ENCODE measurements at regions not wholly inside any gene's neighbourhood (a gene's known extent, or its start where the extent isn't known, plus 50 kb on each side); places are given as distances from the start of the nearest gene placed in this dataset.

DNA sequence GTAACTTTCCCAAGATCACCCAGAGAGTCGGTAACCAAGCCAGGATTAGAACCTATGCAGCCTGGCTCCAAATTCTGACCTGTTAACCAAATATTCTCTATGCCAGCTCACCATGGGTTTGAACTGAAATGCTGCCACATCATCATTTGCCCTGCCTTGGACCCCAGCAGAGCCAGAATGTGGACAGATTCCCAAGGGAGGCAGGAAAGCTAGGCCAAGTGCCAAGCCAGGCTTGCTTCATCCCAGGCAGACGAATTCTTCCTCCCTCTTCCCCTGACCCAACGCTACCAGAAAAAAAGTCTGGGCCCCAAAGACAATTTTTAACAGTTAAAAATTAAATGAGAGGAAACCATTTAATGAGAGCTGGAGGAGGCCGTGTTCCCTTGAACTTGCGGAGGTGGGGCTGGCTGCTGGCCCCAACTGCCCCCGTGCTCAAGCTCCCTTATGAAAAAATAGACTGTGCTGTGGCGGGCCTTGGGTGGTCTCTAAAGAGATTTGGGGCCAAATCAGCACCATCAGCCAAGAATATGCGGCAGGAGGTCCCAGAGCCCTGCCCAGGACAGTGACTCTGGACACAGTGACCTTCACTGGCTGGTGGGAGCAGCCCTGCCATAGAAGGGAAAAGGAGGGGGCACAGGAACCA is 184.1 kb upstream of the SYT13 start:
- no peak for DNase-seq

DNA sequence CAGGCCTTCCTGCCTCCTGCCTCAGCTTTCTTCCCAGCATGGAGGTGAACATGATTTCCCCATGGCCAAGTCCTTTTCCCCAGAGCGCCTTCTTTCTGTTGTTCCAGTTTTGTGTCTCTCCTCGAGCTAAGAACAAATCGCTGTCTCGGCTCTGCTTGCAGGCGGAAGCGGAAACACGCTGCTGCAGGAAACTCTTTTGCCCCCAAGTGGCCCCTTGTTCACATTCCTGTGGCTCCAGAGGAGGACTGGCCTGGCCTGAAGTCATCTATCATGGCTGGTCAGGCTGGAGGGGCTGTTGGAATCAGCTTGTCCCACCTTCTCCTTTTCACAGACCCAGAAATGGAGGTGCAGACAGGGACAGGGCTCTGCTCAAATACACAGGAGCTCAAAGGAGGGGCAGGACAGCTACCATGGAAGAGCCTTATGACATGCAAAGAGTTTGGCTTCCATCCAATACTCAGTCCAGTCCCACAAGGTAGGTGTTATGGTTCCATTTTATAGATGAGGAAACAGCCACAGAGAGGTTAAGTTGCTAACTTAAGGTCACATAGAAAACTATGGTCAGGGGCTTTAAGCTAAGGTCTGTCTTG is 182.2 kb upstream of the SYT13 start:
- DNase-seq = no peak

DNA sequence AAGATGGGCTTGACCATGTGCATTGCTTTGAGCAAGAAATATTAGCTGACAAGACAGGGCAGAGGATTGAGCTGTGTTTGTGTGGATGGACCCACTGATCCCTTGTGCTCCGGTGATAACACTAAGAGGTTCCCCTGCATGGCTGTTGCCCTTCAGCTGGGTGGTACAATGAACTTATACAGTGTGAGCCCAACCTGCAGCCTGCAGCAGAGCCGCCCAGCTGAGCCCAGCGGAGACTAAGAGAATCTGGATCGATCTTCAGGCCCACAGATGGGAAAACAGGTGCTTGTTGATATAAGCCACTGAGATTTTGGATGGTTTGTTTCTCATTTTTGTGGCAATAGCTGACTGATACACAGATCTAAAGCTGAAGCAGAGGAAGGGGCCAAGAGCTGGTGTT is 177.4 kb upstream of the SYT13 start:
- no peak for DNase-seq

DNA sequence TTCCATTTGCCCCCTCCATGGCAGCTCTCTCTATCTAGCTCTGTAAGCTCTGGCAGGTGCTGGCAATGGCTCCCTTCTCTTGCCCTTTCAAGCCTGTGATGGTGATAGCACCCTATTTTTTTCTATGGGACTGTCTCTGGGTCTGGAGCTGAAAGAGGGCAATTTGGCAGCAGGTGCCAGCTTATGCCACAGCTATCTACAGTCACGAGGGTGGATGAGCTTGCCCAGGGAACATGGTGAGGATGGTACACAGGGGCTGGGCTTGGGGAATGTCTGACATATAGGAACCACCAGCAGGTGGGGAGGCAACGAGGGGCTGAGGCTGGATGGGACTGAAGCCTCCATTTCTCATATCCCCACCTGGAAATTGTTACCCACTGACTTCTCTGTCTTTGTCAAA is 175.4 kb upstream of the SYT13 start:
- no peak for DNase-seq

DNA sequence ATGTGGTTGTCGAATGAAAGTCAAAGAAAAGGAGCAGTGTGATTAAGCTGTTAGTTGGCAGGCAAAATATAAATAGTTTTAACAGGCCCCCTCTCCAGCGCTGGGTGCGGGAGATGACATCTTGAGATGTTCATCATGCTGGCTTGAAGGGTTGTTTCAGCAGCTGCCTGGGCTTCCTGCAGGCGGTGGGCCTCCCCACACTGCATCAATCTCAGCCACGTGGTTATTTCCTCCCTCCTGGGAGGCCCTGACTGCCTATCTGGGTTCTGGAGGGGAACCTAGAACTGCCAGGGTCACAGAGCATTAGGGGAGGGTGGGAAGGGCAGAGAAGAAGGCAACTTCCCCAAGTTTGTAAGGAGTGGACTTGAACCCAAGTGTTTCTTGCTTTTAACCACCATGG is 173.3 kb upstream of the SYT13 start:
- DNase-seq = no peak

DNA sequence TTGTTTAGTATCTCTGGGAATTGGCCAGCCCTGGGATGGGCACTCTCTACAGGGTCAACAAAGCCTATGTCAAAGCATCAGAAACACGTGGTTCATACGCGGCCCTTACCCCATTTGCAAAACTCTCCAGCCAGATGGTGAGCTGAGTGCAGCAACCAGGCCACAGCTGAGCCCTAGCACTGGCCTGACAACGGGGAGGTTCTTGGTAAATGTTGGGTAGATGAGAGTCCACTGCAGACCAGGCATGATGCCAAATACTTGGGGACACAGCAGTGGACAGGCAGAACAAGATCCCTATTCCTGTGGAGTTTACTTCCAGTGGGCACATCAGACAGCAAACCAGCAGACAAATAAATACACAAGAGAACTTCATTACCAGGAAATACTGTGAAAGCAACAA is 172.1 kb upstream of the SYT13 start:
- no peak for DNase-seq

DNA sequence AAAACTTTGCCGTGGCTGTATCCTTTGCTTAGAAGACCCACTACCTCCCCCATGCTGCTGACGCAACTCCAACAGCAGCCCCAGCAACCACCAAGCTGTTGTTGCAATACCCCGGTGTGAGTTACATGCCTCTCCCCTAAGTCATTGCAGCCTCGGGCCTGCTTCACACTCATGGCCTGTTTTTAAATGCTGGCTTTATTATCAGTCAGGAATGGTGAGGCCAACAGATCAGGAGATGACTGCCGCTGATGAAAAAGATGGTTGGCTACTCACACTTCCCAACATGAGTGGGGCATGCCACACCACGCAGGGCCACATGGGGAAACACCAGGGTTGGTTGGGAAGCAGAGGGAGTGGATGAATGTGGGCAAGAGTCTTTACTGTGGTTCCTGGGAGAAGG is 171.5 kb upstream of the SYT13 start:
- DNase-seq = no peak

DNA sequence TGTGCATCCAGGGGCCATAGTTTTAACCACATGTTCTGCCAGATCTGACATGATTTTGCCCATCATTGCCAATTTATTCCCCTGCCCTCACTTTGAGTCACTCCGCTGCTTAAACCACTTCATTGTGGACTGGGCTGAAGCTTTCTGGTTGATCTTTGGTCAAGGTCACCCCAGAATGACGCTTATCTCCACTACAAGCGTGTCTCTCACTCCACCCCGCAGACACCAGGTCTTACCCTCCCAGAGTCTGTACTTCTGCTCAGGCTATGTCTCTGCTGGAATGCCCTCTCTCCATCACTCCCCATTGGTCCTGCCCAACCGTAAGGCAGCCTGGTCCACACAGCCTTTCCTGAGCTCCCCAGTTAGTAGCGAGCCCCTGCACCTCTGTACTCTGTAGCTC is 170.5 kb upstream of the SYT13 start:
- no peak for DNase-seq

DNA sequence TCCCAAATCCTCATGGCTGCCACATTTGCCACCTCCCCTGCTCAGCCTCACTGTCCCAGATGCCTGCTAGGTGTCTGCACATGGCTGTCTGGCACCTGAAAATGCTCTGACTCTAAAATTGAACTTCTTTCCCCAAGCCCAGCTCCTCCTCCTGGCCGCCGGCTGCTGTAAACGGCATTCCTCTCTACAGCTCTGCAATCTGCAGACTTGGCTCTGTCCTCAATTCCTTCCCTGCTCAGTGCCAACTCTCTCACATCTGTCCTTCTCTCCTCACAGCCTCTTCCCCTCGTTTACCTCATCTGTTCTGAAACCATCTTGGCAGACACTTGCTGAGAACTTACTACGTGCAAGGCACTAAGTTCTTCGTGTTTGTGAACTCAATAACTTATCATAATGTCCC is 169.4 kb upstream of the SYT13 start:
- DNase-seq = no peak

DNA sequence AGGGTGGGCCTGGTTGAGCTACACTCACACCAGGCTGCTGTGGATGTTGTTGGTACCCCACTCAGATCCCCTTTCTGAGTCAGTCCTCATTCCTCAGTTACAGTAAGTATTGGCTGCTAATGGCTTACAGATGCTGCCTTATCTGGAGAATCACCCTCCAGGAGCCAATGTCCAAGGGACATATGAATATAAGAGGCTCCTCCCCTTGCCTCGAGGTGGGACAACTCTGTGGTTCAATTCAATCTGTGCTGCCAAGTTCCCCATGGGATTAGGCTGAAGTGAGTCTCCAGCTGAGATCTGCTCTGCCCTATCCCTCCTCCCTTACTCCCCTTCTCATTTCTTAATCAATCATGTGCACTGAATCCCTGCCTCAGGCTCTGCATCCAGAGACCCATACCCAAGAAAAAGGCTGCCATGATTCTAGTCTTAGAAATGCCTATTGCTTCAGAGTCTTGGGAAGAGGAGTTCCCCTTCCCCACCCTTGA is 168.8 kb upstream of the SYT13 start:
- DNase-seq = no peak

DNA sequence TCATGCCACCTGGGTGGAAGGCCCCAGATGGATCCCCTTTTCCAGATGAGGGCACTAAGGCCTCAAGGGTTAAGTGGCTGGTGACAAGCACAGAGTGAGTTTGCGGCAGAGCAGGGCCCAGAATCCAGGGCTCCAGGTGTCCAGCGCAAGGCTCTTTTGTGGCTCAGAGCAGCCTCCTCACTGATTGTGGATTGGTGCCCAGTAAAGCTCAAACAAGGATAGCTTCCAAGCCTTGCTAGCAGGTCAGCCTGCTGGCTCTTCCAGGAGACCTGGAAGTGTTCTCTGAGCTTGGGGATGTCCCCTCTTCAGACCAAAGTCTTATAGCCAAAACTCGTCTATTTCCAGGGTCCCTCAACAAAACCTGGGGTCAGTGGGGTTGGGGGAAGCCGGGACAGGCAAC is 167.6 kb upstream of the SYT13 start:
- no peak for DNase-seq

DNA sequence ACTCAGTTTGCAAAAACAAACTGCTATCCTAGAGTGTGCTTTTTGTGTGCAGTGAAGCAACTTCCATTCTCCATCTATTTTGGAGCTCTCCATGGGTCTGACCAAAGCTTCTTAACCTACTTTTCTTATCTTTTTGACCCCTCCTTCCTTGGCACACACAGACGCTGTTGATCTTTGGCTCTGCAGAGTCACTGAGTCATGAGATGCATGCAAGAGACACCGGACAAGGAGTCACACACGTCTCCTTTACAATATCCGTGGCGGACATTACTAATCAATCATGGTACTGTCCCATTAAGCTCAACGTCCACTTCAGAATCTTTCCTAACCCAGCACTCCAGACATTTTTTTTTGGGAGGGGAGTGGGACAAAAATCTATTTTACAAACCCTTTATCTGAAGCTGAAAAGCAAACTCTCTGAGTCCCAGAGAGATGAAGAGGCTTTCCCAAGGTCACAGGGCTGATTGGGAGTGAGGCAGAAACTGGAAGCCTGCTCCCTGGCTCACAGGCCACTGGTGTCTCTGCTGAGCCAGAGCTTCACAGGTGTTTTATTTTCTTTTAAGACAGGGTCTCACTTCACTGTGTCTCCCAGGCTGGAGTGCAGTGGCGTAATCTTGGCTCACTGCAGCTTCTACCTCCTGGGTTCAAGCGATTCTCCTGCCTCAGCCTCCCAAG is 165.8 kb upstream of the SYT13 start:
- DNase-seq = no peak

DNA sequence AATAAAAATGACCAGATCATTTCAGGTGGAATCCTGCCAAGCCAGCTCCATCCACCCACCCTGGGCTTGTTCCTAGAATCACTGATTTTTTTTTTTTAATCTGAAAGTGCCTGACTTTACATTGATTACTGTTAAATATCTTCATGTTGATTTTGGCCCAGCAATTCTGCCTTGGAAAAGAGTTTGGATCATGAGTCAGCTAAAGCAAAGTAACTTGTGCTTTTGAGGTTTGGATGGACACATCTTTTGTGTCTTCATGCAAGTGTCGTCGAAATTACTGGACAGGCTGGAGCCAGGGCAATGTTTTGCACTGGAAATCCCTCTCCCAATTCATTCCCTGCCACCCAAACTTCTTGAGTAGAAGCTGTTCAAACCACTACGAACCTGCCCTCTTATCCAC is 164.0 kb upstream of the SYT13 start:
- no peak for DNase-seq

DNA sequence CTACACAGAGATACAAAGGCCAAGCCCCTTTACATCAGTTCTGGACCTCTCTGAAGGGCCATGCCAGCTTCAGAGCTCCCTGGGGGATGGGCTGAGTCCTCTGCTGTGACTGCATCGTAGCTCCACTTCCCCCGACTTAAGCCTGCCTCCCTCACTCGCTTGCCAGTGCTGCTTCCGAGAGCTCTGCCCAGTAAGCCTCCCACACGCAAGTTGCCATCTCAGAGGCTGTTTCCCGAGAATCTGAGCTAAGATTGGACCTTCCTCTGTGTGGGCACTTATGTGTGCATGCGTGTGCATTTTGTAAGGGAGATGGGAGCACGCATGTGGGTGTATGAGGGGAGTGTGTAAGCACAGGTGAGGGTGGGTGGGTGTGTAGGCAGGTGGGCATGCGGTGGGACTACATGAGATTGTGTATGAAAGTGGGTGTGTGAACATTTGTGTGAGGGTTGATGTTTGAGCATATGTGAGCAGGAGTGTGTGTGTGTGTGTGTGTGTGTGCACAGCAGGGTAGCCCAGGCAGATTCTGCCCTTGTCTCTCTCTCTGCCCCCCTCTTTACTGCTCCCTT is 163.0 kb upstream of the SYT13 start:
- DNase-seq = no peak

DNA sequence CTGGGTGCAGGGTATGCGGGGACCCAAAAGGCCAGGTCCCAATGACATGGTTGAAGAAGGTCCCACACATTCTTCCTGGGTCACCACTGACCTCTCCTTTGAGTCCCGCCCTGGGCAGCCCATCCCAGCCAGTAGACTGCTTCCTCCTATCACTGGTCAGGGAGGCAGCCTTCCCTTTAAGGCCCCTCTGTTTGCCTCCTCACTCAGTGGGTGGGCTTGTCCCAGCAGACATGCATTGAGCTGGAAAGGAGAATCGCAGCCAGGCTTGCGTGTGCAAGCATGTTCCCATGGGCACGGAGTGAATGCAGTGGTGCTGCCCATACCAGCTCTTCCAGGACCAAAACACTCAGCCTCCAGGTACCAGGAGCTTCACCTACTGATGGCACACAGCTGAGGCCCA is 162.4 kb upstream of the SYT13 start:
- no peak for DNase-seq

DNA sequence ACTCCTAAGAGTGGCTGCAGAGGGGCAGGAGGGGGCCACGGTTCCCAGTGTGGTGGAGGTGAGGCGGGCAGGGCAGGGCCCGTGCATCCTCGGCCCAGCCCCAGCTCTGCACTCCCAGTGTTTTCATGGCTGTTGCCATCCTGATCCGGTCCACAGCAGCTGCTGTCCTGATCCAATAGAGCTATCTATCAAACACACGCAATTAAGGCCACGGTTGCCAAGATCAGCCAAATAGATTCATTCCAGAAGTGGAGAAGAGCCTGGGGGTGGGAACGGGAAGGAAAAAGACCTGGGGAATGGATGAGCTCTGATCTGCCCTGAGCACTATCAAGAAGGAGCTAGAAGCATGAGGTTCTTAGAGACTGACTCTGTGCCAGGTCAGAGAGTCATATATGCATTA is 160.9 kb upstream of the SYT13 start:
- DNase-seq = no peak

DNA sequence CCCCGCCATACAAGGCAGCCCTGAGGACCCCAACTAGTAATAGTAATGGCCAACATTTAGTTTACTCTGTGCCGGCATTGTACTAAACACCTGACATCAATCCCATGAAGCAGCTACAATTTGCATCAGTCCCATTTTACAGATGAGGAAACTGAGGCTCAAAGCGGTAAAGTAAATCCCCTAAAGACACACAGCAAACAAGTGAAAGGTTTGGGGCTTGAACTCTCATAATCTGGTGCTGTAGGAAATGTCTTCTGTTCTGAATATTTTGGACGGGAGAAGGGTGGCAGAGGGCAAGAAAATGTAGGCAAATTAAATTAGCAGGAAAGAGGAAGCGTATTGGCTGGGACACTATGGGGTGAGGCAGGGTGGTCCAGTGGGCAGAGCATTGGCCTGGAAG is 160.3 kb upstream of the SYT13 start:
- DNase-seq = no peak

DNA sequence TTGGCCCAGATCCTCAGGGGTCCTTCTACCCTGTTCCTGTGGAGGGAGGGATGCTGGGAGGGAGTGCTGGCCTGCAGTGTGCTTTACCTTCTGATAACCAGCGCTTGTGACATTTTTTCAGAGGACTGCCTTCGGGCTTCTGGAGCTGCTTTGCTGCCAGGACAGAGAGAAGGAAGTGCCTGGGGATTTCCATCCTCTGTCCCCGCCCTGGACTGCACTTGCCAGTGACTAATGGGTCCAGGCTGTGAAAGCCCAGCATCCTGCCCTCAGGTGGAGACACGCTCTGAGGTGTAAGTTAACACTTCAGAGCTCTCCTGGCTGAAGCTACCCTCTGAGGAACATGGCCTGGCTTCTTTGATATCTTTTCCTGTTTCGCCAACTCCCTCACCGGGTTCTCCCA is 158.7 kb upstream of the SYT13 start:
- no peak for DNase-seq

DNA sequence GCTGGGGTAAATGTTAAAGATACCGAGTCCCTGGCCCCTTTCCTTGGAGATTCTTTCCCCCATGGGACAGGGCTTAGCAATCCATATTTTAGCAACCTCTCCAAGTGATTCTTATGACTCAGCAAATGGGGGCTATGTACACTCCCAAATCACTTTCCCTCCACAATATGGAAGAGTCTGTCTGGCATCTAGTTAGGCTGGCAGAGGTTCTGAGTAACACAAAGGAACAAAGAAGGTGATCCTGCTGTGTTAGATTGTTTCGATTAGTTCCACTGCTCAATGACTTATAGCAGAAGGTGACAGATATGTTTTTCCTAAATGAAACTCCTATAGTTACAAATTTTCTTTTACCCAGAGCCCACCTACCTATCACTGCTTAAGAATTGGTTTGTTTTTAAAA is 154.0 kb upstream of the SYT13 start:
- DNase-seq = no peak

DNA sequence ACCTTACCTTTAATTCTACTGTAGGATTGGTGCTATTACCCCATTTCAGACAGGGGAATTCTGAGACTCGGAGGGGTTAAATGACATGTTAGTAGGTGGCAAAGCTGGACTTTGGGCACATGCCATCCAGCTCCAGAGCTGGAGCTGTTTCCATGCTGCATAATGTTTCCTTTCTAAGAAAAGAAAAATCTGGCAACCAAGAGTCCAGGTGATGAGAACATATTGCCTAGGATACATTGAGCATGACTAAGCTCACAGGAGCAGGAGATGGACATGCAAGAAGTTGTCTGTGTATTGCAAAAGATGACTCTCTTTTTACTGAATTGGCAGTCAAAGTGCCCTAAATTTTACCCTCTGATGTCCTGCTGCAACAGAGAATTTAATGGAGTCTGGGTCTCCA is 150.8 kb upstream of the SYT13 start:
- DNase-seq = no peak

DNA sequence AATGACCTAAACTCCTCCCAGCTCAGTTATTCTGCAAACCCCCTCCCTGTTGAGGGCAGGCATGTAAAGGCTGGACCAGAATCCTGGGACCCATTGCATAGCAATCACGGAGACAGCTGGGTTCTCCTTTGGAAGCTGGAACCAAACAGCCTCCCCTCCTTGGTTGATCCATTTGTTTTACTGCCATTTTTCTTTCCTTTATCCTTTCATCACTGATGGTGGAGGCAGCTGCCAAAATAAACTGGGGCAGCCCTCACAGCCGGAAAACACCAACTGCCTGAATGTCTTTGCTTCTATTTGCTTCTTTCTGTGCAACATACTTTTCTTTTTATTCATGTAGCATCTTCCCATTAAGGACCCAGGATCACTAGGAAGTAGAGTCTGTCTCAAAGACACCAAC is 150.0 kb upstream of the SYT13 start:
- no peak for DNase-seq

DNA sequence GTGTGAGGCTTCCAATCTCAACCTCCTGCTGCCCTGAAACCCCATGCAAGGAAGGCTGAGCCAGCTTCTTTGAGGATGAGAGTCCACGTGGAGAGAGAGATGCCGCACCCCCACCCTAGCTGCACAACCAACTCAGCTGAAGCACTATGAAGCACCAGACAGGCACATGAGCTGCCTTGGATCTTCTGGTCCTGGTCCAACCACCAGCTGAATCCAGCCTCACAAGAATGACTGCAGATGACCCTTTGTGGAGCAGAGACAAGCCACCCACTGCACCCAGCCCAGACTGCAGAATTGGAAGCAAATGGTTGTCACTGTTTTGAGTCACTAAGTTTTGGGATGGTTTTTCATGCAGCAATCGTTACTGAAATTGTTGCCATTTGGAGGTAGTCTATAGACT is 149.6 kb upstream of the SYT13 start:
- DNase-seq = no peak

DNA sequence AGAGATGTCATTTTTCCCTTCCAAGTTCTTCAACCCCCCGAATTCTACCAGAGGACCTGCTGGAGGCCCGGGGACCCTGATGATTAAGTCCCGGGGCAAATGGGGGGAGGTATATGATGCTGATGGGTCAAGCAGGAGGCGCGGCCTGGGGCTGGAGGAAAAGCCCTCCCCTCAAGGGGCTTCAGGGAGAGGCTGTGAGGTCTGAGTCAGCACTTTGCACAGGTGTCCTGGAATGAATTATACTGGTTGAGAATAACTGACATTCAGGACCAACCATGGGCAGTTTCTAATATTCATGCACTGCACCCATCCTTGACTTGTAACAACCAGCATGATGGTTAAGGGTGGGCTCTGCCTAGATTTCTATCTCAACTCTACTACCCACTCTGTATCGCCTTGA is 146.8 kb upstream of the SYT13 start:
- DNase-seq = no peak

DNA sequence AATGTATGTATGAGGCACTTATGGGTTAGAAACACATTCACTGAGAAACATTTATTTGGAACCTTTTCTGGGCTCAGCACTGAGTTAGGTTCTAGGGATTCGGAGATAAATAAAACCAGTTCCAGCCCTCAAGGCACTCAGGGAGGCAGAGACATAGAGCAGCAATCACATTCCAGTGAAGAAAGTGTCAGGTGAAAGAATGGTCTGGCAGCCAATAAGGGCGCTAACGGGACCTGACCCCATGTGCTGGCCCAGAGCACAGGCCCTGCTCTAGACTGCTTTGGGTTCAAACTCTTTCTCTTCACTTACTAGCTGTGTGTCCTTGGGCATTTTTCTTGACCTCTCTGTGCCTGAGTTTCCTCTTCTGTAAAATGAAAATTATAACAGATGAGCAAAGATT is 146.0 kb upstream of the SYT13 start:
- DNase-seq = no peak

All from activated CD8-positive, alpha-beta memory T cell treated with anti-CD3 and anti-CD28 coated beads, Interleukin-2, amount 50 U/mL, for 48 hours (primary cell).